ENCODE measurements at regions not wholly inside any gene's neighbourhood (a gene's known extent, or its start where the extent isn't known, plus 50 kb on each side); places are given as distances from the start of the nearest gene placed in this dataset.

- no peak for TF ChIP-seq JUNB (IDR thresholded peaks at IDR 0.05; ENCODE audit: unreplicated experiment)
- no peak for TF ChIP-seq CREB1 (CRISPR knock-in tag; IDR thresholded peaks at IDR 0.05; ENCODE audit: low read depth)
Observed at GRCh38 chr12:70069221-70070105, 173.8 kb upstream of the CNOT2 start (continued).

GRCh38 chr12:70070494-70071007 lies 172.7 kb upstream of the CNOT2 start:
- no peaks in the 10 kb centered on the region; the same call in none of the 2 replicates for H3K9me2 ChIP-seq (ENCODE audit: insufficient read depth)
- ATAC-seq (no peak), DNase-seq (ENCODE audit: low spot score) (no peak)
- Mint-ChIP-seq H3K27ac (no peak overlapping the region), H3K36me3 (ENCODE audit: low read depth) (no peaks in the 10 kb centered on the region; the same call in 2 of the 3 replicates), H3K4me1 (peaks cover 21% of the 10 kb centered on the region), H3K27me3 (ENCODE audit: insufficient read depth, low read depth, poor library complexity) (no peaks in the 10 kb centered on the region), H3K4me3 (no peak overlapping the region), H3K9me3 (no peaks in the 10 kb centered on the region; the same call in 2 of the 3 replicates)
- H3K4me1 ChIP-seq (ENCODE audit: insufficient read depth), result peaks cover 21% of the 10 kb centered on the region
- no peaks in the 10 kb centered on the region for H3K27me3 ChIP-seq (ENCODE audit: insufficient read depth)
- H3K36me3 ChIP-seq (ENCODE audit: insufficient read depth), result no peaks in the 10 kb centered on the region
- H4K20me1 ChIP-seq (replicated peaks; ENCODE audit: insufficient read depth), result no peaks in the 10 kb centered on the region
- H3K4me2 ChIP-seq, result no peak overlapping the region
- no peak overlapping the region for H3K27ac ChIP-seq (ENCODE audit: low read depth)
- H3K79me2 ChIP-seq (replicated peaks; ENCODE audit: insufficient read depth), result no peaks in the 10 kb centered on the region
- no peak overlapping the region for H2AFZ ChIP-seq
- H3K4me3 ChIP-seq, result no peak overlapping the region
- H3F3A ChIP-seq (replicated peaks; ENCODE audit: low read depth), result no peaks in the 10 kb centered on the region
- TF ChIP-seq STAT1 (IDR thresholded peaks at IDR 0.05; ENCODE audit: unreplicated experiment), result no peak
- TF ChIP-seq ZNF331 (CRISPR knock-in tag; IDR thresholded peaks at IDR 0.05; ENCODE audit: low read depth), result no peak
- TF ChIP-seq NANOG (IDR thresholded peaks at IDR 0.05; ENCODE audit: borderline replicate concordance), result no peak
- TF ChIP-seq ETS1 (IDR thresholded peaks at IDR 0.05), result no peak
- no peak for TF ChIP-seq CREB1 (CRISPR knock-in tag; IDR thresholded peaks at IDR 0.05; ENCODE audit: low read depth)
- no peak for TF ChIP-seq CTCF (conservative IDR thresholded peaks at IDR 0.05; ENCODE audit: low read depth in 2 of 2)
- no peak for TF ChIP-seq ZNF462 (CRISPR knock-in tag; IDR thresholded peaks at IDR 0.05)
- TF ChIP-seq REST (IDR thresholded peaks at IDR 0.05; ENCODE audit: unreplicated experiment), result no peak
- no peak for TF ChIP-seq EZH2 (IDR thresholded peaks at IDR 0.05; ENCODE audit: low read depth, unreplicated experiment)
- no peak for TF ChIP-seq EZH2phosphoT487 (IDR thresholded peaks at IDR 0.05; ENCODE audit: unreplicated experiment)
